Astrocyte (in vitro differentiated cells and primary cell): ENCODE measurements at regions not wholly inside any gene's neighbourhood (a gene's known extent, or its start where the extent isn't known, plus 50 kb on each side); places are given as distances from the start of the nearest gene placed in this dataset.

ENCODE experiments used
- DNase-seq: peaks from one replicate; pipeline ENCODE4 v3.0.0-alpha.2; 2010; ENCODE audit warnings: low read depth
- FAIRE-seq: peaks from 2 replicates; lab custom pipeline; 2011; peaks lifted over from hg19 to GRCh38; lab: Jason Lieb, UNC
- H2AFZ ChIP-seq: 2 replicates; pipeline ENCODE4 v1.6.0; 2012; ENCODE audit warnings: low read depth, low read length, inconsistent platforms
- H3K27ac ChIP-seq: 2 replicates; pipeline ENCODE4 v1.5.1; 2011; ENCODE audit warnings: low read depth, low read length, inconsistent platforms
- H3K27me3 ChIP-seq: 2 replicates; pipeline ENCODE4 v1.6.0; 2011; ENCODE audit warnings: low read length, inconsistent platforms; ENCODE audit not compliant: insufficient read depth
- H3K36me3 ChIP-seq: 2 replicates; pipeline ENCODE4 v1.5.1; 2011; ENCODE audit warnings: low read length, inconsistent platforms; ENCODE audit not compliant: insufficient read depth
- H3K4me1 ChIP-seq: 2 replicates; pipeline ENCODE4 v1.5.1; 2011; ENCODE audit warnings: low read length, inconsistent platforms; ENCODE audit not compliant: insufficient read depth
- H3K4me2 ChIP-seq: 2 replicates; pipeline ENCODE4 v1.6.0; 2012; ENCODE audit warnings: low read length, inconsistent platforms
- H3K4me3 ChIP-seq: 2 replicates; pipeline ENCODE4 v1.5.1; 2011; ENCODE audit warnings: low read depth, mild to moderate bottlenecking, low read length, inconsistent platforms; ENCODE audit not compliant: insufficient read depth
- H3K79me2 ChIP-seq: 2 replicates; pipeline ENCODE4 v1.6.0; 2012; ENCODE audit warnings: mild to moderate bottlenecking, low read length, inconsistent platforms; ENCODE audit not compliant: insufficient read depth
- H3K9ac ChIP-seq: 2 replicates; pipeline ENCODE4 v1.6.0; 2012; ENCODE audit warnings: mild to moderate bottlenecking, low read length, inconsistent platforms
- H3K9me3 ChIP-seq: 2 replicates; pipeline ENCODE4 v1.5.1; 2012; ENCODE audit warnings: low read depth, mild to moderate bottlenecking, low read length, inconsistent platforms; ENCODE audit not compliant: insufficient read depth
- H4K20me1 ChIP-seq: 2 replicates; pipeline ENCODE4 v1.6.0; 2012; ENCODE audit warnings: low read length, inconsistent platforms; ENCODE audit not compliant: insufficient read depth
- H3K27ac Mint-ChIP-seq: one replicate; pipeline ENCODE4 v1.8.0; 2021; ENCODE audit warnings: mild to moderate bottlenecking, mixed read lengths; ENCODE audit not compliant: unreplicated experiment
- H3K27me3 Mint-ChIP-seq: one replicate; pipeline ENCODE4 v1.8.0; 2021; ENCODE audit warnings: low read depth, mixed read lengths; ENCODE audit not compliant: unreplicated experiment
- H3K36me3 Mint-ChIP-seq: one replicate; pipeline ENCODE4 v1.8.0; 2021; ENCODE audit warnings: low read depth, mixed read lengths; ENCODE audit not compliant: unreplicated experiment
- H3K4me1 Mint-ChIP-seq: one replicate; pipeline ENCODE4 v1.8.0; 2021; ENCODE audit warnings: low read depth, mixed read lengths; ENCODE audit not compliant: unreplicated experiment
- H3K4me3 Mint-ChIP-seq: one replicate; pipeline ENCODE4 v1.8.0; 2021; ENCODE audit warnings: mild to moderate bottlenecking, moderate library complexity, mixed read lengths; ENCODE audit not compliant: unreplicated experiment
- H3K9me3 Mint-ChIP-seq: one replicate; pipeline ENCODE4 v1.8.0; 2021; ENCODE audit warnings: mild to moderate bottlenecking, mixed read lengths; ENCODE audit not compliant: unreplicated experiment
- EZH2 ChIP-seq: IDR thresholded peaks from 2 replicates; pipeline ENCODE4 v1.6.1; 2012; ENCODE audit warnings: mild to moderate bottlenecking, low read length, inconsistent platforms; ENCODE audit not compliant: insufficient read depth
- TF ChIP-seq, protein P1 (sequence below): IDR thresholded peaks from 2 replicates; pipeline ENCODE4 v1.5.1; 2011; ENCODE audit warnings: low read depth, mild to moderate bottlenecking, inconsistent platforms, low read length, moderate library complexity; ENCODE audit not compliant: insufficient read depth

DNA sequence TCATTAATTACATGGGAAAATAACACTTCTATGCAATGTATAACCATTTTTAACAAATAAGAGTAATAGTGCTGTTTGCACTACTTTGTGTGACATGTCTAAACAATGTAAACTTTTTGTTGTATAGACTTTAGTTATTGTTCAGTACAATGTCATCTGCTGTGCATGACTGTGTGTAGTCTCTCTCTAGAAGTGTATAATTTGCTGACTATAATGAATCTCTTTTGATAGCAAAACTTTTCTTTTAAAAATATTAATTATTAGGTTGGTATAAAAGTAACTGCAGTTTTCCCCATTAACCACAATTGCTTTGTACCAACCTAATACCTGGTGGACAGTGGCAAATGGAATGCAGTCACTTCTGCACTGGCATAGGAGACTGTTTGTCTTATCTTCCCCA lies 124.2 kb upstream of the SGK1 start:
- Histone ChIP-seq H3K4me3 (no peak overlapping the region), H3K9ac (no peak overlapping the region), H4K20me1 (no peaks in the 10 kb centered on the region), H3K4me1 (peaks cover 16% of the 10 kb centered on the region), H3K27me3 (no peaks in the 10 kb centered on the region), H3K36me3 (no peaks in the 10 kb centered on the region), H2AFZ (no peak overlapping the region), H3K9me3 (no peaks in the 10 kb centered on the region), H3K27ac (no peak overlapping the region), H3K79me2 (no peaks in the 10 kb centered on the region), H3K4me2 (no peak overlapping the region)
- Mint-ChIP-seq H3K4me1 (peaks cover 16% of the 10 kb centered on the region), H3K27ac (no peak overlapping the region), H3K27me3 (no peaks in the 10 kb centered on the region), H3K36me3 (no peaks in the 10 kb centered on the region), H3K9me3 (no peaks in the 10 kb centered on the region), H3K4me3 (no peak overlapping the region)
- TF ChIP-seq, protein P1, sequence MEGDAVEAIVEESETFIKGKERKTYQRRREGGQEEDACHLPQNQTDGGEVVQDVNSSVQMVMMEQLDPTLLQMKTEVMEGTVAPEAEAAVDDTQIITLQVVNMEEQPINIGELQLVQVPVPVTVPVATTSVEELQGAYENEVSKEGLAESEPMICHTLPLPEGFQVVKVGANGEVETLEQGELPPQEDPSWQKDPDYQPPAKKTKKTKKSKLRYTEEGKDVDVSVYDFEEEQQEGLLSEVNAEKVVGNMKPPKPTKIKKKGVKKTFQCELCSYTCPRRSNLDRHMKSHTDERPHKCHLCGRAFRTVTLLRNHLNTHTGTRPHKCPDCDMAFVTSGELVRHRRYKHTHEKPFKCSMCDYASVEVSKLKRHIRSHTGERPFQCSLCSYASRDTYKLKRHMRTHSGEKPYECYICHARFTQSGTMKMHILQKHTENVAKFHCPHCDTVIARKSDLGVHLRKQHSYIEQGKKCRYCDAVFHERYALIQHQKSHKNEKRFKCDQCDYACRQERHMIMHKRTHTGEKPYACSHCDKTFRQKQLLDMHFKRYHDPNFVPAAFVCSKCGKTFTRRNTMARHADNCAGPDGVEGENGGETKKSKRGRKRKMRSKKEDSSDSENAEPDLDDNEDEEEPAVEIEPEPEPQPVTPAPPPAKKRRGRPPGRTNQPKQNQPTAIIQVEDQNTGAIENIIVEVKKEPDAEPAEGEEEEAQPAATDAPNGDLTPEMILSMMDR, result no peak
- TF ChIP-seq EZH2, result no peak
- DNase-seq (no peak), FAIRE-seq (no peak)

DNA sequence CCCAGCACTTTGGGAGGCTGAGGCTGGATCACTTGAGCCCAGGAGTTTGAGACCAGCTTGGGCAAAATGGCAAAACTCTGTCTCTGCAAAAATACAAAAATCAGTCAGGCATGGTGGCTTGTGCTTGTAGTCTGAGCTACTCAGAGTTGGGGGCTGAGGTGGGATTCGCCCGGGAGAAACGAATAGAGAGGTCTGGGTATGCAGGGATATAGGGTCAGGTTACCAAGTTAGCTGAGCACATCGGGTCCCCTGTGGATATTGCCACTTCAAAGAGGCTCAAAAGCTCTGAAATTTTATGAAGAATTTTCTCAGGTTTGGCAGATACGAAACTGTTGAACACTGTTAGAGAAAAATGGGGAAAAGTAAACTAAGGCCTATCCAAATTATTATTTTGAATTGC lies 120.9 kb upstream of the SGK1 start:
- Mint-ChIP-seq H3K36me3 (no peaks in the 10 kb centered on the region), H3K4me3 (no peak overlapping the region), H3K27ac (no peak overlapping the region), H3K4me1 (peaks cover 25% of the 10 kb centered on the region), H3K27me3 (no peaks in the 10 kb centered on the region), H3K9me3 (no peaks in the 10 kb centered on the region)
- Histone ChIP-seq H3K4me2 (no peak overlapping the region), H3K9me3 (no peaks in the 10 kb centered on the region), H3K36me3 (no peaks in the 10 kb centered on the region), H3K4me1 (peaks cover 19% of the 10 kb centered on the region), H3K79me2 (no peaks in the 10 kb centered on the region), H3K9ac (no peak overlapping the region), H3K27me3 (no peaks in the 10 kb centered on the region), H3K4me3 (no peak overlapping the region), H3K27ac (no peak overlapping the region), H4K20me1 (no peaks in the 10 kb centered on the region), H2AFZ (no peak overlapping the region)
- no peak for FAIRE-seq
- no peak for DNase-seq
- TF ChIP-seq, protein P1, result no peak
- TF ChIP-seq EZH2, result no peak

DNA sequence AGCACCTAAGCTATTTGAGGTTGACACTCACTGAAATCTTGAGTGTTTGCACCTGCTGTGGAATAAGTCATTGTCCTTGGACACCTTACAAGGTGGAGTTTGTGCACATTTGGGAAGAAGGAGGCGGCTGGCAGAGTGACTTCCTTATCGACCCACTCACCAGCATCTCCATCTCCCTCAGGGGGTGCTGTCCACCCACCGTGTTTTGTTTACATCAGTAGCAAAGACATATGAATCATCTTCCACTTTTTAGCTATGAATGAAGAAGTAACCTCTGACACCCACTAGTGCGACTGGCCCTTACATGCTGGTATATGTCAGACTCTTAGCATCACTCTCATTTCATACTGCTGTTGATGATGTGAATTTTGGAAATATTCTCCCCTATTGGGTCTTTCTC lies 119.5 kb upstream of the SGK1 start:
- DNase-seq (peak; percentile 40), FAIRE-seq (no peak)
- no peak overlapping the region for H3K4me3 Mint-ChIP-seq
- Histone ChIP-seq H3K9ac (peak overlapping the region; percentile 80), H3K4me2 (peak overlapping the region; percentile 30), H3K36me3 (no peaks in the 10 kb centered on the region), H3K4me3 (no peak overlapping the region), H3K27me3 (no peaks in the 10 kb centered on the region), H3K9me3 (no peaks in the 10 kb centered on the region), H3K79me2 (no peaks in the 10 kb centered on the region), H3K4me1 (peaks cover 19% of the 10 kb centered on the region), H4K20me1 (no peaks in the 10 kb centered on the region), H3K27ac (peak overlapping the region; percentile 95), H2AFZ (no peak overlapping the region)
- peak overlapping the region; percentile 99 for H3K27ac Mint-ChIP-seq
- no peak for TF ChIP-seq EZH2
- TF ChIP-seq, protein P1, result peak; percentile 21
- no peaks in the 10 kb centered on the region for H3K36me3 Mint-ChIP-seq
- no peaks in the 10 kb centered on the region for H3K27me3 Mint-ChIP-seq
- no peaks in the 10 kb centered on the region for H3K9me3 Mint-ChIP-seq
- peaks cover 24% of the 10 kb centered on the region for H3K4me1 Mint-ChIP-seq
